Panc1 (cell line): ENCODE measurements at regions not wholly inside any gene's neighbourhood (a gene's known extent, or its start where the extent isn't known, plus 50 kb on each side); places are given as distances from the start of the nearest gene placed in this dataset.

Experiments used
- ATAC-seq: fragments of 200-7000 bp; cut with Tn5 transposase; 2 replicates; pipeline ENCODE4 v1.9.1; 2020; ENCODE audit warnings: mild to moderate bottlenecking, moderate library complexity
- BruUV-seq: library from RNA; stranded (reverse); fragments of 400-500 nt; replicated peaks from 2 replicates; lab custom pipeline; 2021; lab: Mats Ljungman, UMichigan
- CTCF ChIA-PET: fragments of 300-600 bp; sonication (Branson Sonifier 250); formaldehyde crosslinking; loops from one replicate; lab custom pipeline; 2022; ENCODE audit warnings: antibody characterized with exemption; lab: Charles Lee
- POLR2A ChIA-PET: fragments of 300-600 bp; sonication (Branson Sonifier 250); formaldehyde crosslinking; loops from one replicate; lab custom pipeline; 2022; ENCODE audit warnings: antibody characterized with exemption; lab: Charles Lee
- DNase-seq: peaks from one replicate; pipeline ENCODE4 v3.0.0-alpha.2; 2010; ENCODE audit warnings: low read depth, low spot score
- H3K27ac ChIP-seq: 2 replicates; pipeline ENCODE4 v1.5.1; 2011; ENCODE audit warnings: mild to moderate bottlenecking, low read length, inconsistent platforms
- H3K27me3 ChIP-seq: fragments of 200-500 bp; sonication (Bioruptor generic); 2 replicates; pipeline ENCODE4 v1.6.0; 2014; ENCODE audit warnings: low read length, inconsistent platforms; ENCODE audit not compliant: control insufficient read depth, insufficient read depth
- H3K36me3 ChIP-seq: fragments of 200-500 bp; sonication (Bioruptor generic); 2 replicates; pipeline ENCODE4 v1.5.1; 2014; ENCODE audit warnings: inconsistent platforms, mild to moderate bottlenecking, low read length, moderate library complexity; ENCODE audit not compliant: control insufficient read depth, insufficient read depth
- H3K4me1 ChIP-seq: 2 replicates; pipeline ENCODE4 v1.5.1; 2011; ENCODE audit warnings: inconsistent platforms, mild to moderate bottlenecking, low read length, moderate library complexity; ENCODE audit not compliant: control insufficient read depth, insufficient read depth
- H3K4me3 ChIP-seq, 2 experiments: 2 replicates each; pipeline ENCODE4 v1.5.1; 2011 to 2012; ENCODE audit warnings: low read depth in 2 of 2, low read length in 2 of 2, mild to moderate bottlenecking in 2 of 2, inconsistent platforms in 1 of 2, moderate library complexity in 1 of 2
- H3K9me3 ChIP-seq: fragments of 200-500 bp; sonication (Bioruptor generic); 2 replicates; pipeline ENCODE4 v1.5.1; 2014; ENCODE audit warnings: low read depth, mild to moderate bottlenecking, inconsistent platforms, low read length, moderate library complexity; ENCODE audit not compliant: control insufficient read depth, insufficient read depth
- CTCF ChIP-seq: fragments of 450-650 bp; IDR thresholded peaks from 2 replicates; pipeline ENCODE4 v1.5.1; 2017; ENCODE audit warnings: mild to moderate bottlenecking
- POLR2AphosphoS5 ChIP-seq: IDR thresholded peaks from 2 replicates; pipeline ENCODE4 v1.6.1; 2012; ENCODE audit warnings: mild to moderate bottlenecking, low read depth, low read length, moderate library complexity
- REST ChIP-seq, 2 experiments: IDR thresholded peaks; 2 replicates each; pipeline ENCODE4 v1.6.1; 2011 to 2012; ENCODE audit warnings: low read depth in 2 of 2, control low read depth in 1 of 2, low read length in 1 of 2, mild to moderate bottlenecking in 1 of 2, moderate library complexity in 1 of 2; ENCODE audit not compliant: insufficient read depth in 1 of 2
- SIN3A ChIP-seq: IDR thresholded peaks from 2 replicates; pipeline ENCODE4 v1.6.1; 2012; ENCODE audit warnings: low read depth, mild to moderate bottlenecking, low read length, moderate library complexity, borderline replicate concordance; ENCODE audit not compliant: insufficient read depth
- TCF7L2 ChIP-seq: IDR thresholded peaks from 2 replicates; pipeline ENCODE4 v1.6.1; 2011; ENCODE audit warnings: mild to moderate bottlenecking, low read depth, low read length, inconsistent platforms
- in situ Hi-C: cut with HindIII; loops from 2 replicates; pipeline ENCODE4 v1.10.0; 2016; ENCODE audit warnings: low sequenced_read_pairs, low pct_unique_long_range_greater_than_20kb
- intact Hi-C: fragments of 100-400 bp; cut with micrococcal nuclease; formaldehyde crosslinking; loops from one replicate; pipeline ENCODE4 v1.10.0; 2022; ENCODE audit not compliant: unreplicated experiment

- no peaks in the 10 kb centered on the region for H3K36me3 ChIP-seq
- in situ Hi-C loops (no loop called here), intact Hi-C loops (no loop called here)
- DNase-seq (no peak), ATAC-seq (no peak)
- no peaks in the 10 kb centered on the region for H3K27me3 ChIP-seq
- no peak overlapping the region for H3K27ac ChIP-seq
- BruUV-seq: no TSS peak
- ChIA-PET POLR2A (no interaction called here), CTCF (no interaction called here)
- H3K9me3 ChIP-seq: no peaks in the 10 kb centered on the region
- H3K4me3 ChIP-seq: no peak overlapping the region
- no peaks in the 10 kb centered on the region for H3K4me1 ChIP-seq
- no peak for TF ChIP-seq TCF7L2
- no peak for TF ChIP-seq POLR2AphosphoS5
- no peak for TF ChIP-seq CTCF
- no peak for TF ChIP-seq REST (IDR thresholded peaks at IDR 0.05; ENCODE audit: insufficient read depth in 1 of 2, low read depth in 2 of 2, low read length in 1 of 2)
- no peak for TF ChIP-seq SIN3A
These were observed 243.9 kb downstream of the TBL1XR1 start for GRCh38 chr3:176953106-176954060.

- no peak for DNase-seq
- no peaks in the 10 kb centered on the region for H3K9me3 ChIP-seq
- H3K27me3 ChIP-seq: no peaks in the 10 kb centered on the region
- H3K4me3 ChIP-seq: no peak overlapping the region
- intact Hi-C loops: no loop called here
- CTCF ChIA-PET: no interaction called here
- H3K36me3 ChIP-seq: no peaks in the 10 kb centered on the region
- in situ Hi-C loops: no loop called here
- no TSS peak for BruUV-seq
- POLR2A ChIA-PET: interaction anchor here (0.6 kb wide), 1 partner anchor 275 kb away, joined by 4 read pairs; no protein-coding TSS in a partner anchor
- TF ChIP-seq SIN3A (no peak), CTCF (no peak), REST (IDR thresholded peaks at IDR 0.05; ENCODE audit: insufficient read depth in 1 of 2, low read depth in 2 of 2, low read length in 1 of 2) (no peak), TCF7L2 (no peak)
- no peak for ATAC-seq
- no peak overlapping the region for H3K27ac ChIP-seq
- no peaks in the 10 kb centered on the region for H3K4me1 ChIP-seq
These were observed 245.5 kb downstream of the TBL1XR1 start for GRCh38 chr3:176951586-176952292.
